ENCODE measurements at regions not wholly inside any gene's neighbourhood (a gene's known extent, or its start where the extent isn't known, plus 50 kb on each side); places are given as distances from the start of the nearest gene placed in this dataset.

GRCh38 chr10:8487346-8487745 lies 432.9 kb downstream of the GATA3 start:
- DNase-seq = no peak
- no peaks in the 10 kb centered on the region for H3K9me3 ChIP-seq
- H3K27me3 ChIP-seq = no peaks in the 10 kb centered on the region
- intact Hi-C loops (cut with DNase I; ENCODE audit: low total_unique reads) = no loop called here
- no peaks in the 10 kb centered on the region for H3K4me1 ChIP-seq
- no peak overlapping the region for H3K27ac ChIP-seq
- no peaks in the 10 kb centered on the region for H3K36me3 ChIP-seq
- TF ChIP-seq, protein P1, sequence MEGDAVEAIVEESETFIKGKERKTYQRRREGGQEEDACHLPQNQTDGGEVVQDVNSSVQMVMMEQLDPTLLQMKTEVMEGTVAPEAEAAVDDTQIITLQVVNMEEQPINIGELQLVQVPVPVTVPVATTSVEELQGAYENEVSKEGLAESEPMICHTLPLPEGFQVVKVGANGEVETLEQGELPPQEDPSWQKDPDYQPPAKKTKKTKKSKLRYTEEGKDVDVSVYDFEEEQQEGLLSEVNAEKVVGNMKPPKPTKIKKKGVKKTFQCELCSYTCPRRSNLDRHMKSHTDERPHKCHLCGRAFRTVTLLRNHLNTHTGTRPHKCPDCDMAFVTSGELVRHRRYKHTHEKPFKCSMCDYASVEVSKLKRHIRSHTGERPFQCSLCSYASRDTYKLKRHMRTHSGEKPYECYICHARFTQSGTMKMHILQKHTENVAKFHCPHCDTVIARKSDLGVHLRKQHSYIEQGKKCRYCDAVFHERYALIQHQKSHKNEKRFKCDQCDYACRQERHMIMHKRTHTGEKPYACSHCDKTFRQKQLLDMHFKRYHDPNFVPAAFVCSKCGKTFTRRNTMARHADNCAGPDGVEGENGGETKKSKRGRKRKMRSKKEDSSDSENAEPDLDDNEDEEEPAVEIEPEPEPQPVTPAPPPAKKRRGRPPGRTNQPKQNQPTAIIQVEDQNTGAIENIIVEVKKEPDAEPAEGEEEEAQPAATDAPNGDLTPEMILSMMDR (IDR thresholded peaks at IDR 0.05) = no peak
- no peak overlapping the region for H3K4me3 ChIP-seq

DNA sequence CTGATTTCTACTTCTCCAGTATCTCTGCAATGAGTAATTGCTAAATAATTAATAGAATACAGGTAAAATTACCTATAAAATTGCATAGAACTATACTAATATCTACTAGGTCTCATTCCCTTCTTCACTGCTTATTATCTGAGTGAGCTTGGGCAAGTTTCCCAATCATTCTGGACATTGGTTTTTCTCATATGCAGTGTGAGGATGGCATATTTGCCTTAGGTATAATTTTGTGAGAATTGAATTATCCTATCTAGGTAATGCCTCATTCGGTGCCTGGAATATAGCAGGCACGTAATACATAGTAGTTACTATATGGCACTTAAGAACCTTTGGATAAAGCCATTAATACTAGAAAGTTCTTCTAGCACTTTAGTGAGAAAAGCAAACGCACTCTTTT lies 434.7 kb downstream of the GATA3 start:
- TF ChIP-seq, protein P1 (IDR thresholded peaks at IDR 0.05) = no peak
- no peaks in the 10 kb centered on the region for H3K27me3 ChIP-seq
- no peak overlapping the region for H3K4me3 ChIP-seq
- no peaks in the 10 kb centered on the region for H3K9me3 ChIP-seq
- intact Hi-C loops (cut with DNase I; ENCODE audit: low total_unique reads) = no loop called here
- no peak for DNase-seq
- H3K27ac ChIP-seq = no peak overlapping the region
- H3K36me3 ChIP-seq = no peaks in the 10 kb centered on the region
- H3K4me1 ChIP-seq = no peaks in the 10 kb centered on the region

GRCh38 chr10:8489823-8490222 lies 435.3 kb downstream of the GATA3 start:
- no peak overlapping the region for H3K27ac ChIP-seq
- H3K36me3 ChIP-seq = no peaks in the 10 kb centered on the region
- intact Hi-C loops (cut with DNase I; ENCODE audit: low total_unique reads) = no loop called here
- no peak for DNase-seq
- no peaks in the 10 kb centered on the region for H3K9me3 ChIP-seq
- H3K4me1 ChIP-seq = no peaks in the 10 kb centered on the region
- H3K4me3 ChIP-seq = no peak overlapping the region
- H3K27me3 ChIP-seq = no peaks in the 10 kb centered on the region
- TF ChIP-seq, protein P1 (IDR thresholded peaks at IDR 0.05) = no peak

DNA sequence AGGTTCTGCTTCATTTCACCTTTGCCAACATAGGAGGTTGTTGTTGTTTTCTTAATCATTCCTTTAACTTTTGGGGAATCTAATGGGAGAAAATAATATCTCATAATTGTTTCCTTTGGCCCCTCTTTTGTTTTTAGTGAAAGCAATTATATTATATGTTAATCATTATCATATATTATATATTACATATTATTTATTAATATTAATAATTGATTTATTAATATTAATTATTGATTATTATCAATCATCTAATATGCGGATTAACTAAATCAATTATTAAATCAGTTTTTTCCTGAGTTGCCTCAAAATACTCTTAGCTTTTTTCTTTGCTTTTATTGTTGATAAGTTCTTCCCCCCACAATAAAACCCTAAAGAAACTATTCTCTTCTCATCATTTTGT lies 443.8 kb downstream of the GATA3 start:
- Histone ChIP-seq H3K9me3 (no peaks in the 10 kb centered on the region), H3K27ac (no peak overlapping the region), H3K36me3 (no peaks in the 10 kb centered on the region), H3K4me3 (no peak overlapping the region), H3K27me3 (no peaks in the 10 kb centered on the region), H3K4me1 (no peaks in the 10 kb centered on the region)
- DNase-seq = no peak
- intact Hi-C loops (cut with DNase I; ENCODE audit: low total_unique reads) = no loop called here
- TF ChIP-seq, protein P1 (IDR thresholded peaks at IDR 0.05) = no peak

DNA sequence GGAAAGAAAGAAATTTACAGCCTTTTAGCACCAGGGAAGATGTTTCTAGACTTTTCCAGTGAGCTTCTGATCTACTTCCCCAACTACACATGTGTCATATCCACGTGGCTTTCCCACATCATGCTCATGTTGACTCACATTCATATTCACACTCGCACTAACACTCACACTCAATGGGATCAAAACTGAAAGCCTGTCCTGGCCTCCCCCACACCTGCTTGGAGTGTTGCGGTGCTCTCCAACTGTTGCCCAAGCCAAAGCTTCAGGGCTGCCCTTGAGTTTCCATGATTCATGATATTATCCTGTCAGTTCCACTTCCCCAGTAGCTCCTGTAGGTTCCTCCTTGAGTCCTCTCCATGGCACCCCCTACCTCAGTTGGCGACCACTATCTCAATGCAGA lies 444.4 kb downstream of the GATA3 start:
- intact Hi-C loops (cut with DNase I; ENCODE audit: low total_unique reads) = no loop called here
- no peaks in the 10 kb centered on the region for H3K36me3 ChIP-seq
- H3K4me3 ChIP-seq = no peak overlapping the region
- DNase-seq = no peak
- H3K4me1 ChIP-seq = no peaks in the 10 kb centered on the region
- H3K27ac ChIP-seq = no peak overlapping the region
- TF ChIP-seq, protein P1 (IDR thresholded peaks at IDR 0.05) = no peak
- peaks cover 0 to under 1% of the 10 kb centered on the region in 2 donors for H3K27me3 ChIP-seq
- no peaks in the 10 kb centered on the region for H3K9me3 ChIP-seq

GRCh38 chr10:8499312-8499711 lies 444.8 kb downstream of the GATA3 start:
- Histone ChIP-seq H3K4me1 (no peaks in the 10 kb centered on the region), H3K27me3 (peaks cover 0 to 5% of the 10 kb centered on the region in 2 donors), H3K4me3 (no peak overlapping the region), H3K9me3 (no peaks in the 10 kb centered on the region), H3K27ac (no peak overlapping the region), H3K36me3 (no peaks in the 10 kb centered on the region)
- TF ChIP-seq, protein P1 (IDR thresholded peaks at IDR 0.05) = no peak
- no peak for DNase-seq
- intact Hi-C loops (cut with DNase I; ENCODE audit: low total_unique reads) = no loop called here

Data from tibial artery (tissue), 4 donors.